Upper lobe of left lung (tissue), 4 donors: ENCODE measurements at regions not wholly inside any gene's neighbourhood (a gene's known extent, or its start where the extent isn't known, plus 50 kb on each side); places are given as distances from the start of the nearest gene placed in this dataset.

Experiments used
- CTCF ChIP-seq, 6 experiments: fragments of 450-650 bp in 4 of 6; fragments of 200-600 bp in 2 of 6; sonication (generic) in 2 of 6; IDR thresholded peaks; one replicate each; pipeline ENCODE4 v1.5.1; 2016 to 2019; ENCODE audit warnings: antibody characterized with exemption in 6 of 6
- EP300 ChIP-seq, 4 donors: sonication (generic); formaldehyde crosslinking; IDR thresholded peaks; one replicate each; pipeline ENCODE4 v1.5.1; 2017; ENCODE audit warnings: antibody characterized with exemption in 4 of 4, control low read depth in 2 of 4
- POLR2A ChIP-seq, 4 donors: fragments of 450-650 bp; IDR thresholded peaks; one replicate each; pipeline ENCODE4 v1.5.1; 2016 to 2017; ENCODE audit warnings: antibody characterized with exemption in 4 of 4, mild to moderate bottlenecking in 2 of 4

- TF ChIP-seq CTCF (IDR thresholded peaks at IDR 0.05) (no peak), POLR2A (IDR thresholded peaks at IDR 0.05) (no peak), EP300 (IDR thresholded peaks at IDR 0.05) (no peak)
Measured at GRCh38 chr20:53800418-53800817, 206.8 kb upstream of the ZNF217 start.
